GM21576 (cell line): ENCODE measurements at regions not wholly inside any gene's neighbourhood (a gene's known extent, or its start where the extent isn't known, plus 50 kb on each side); places are given as distances from the start of the nearest gene placed in this dataset.
"Not testable (repeated sequence)": the region's sequence is repeated elsewhere in the genome, so short reads cannot be mapped to it uniquely, and the experiment has no call there.

Experiments
- ATAC-seq: cut with Tn5 transposase; IDR thresholded peaks from one replicate; pipeline ENCODE4 v1.9.1; 2021; ENCODE audit warnings: mild to moderate bottlenecking, moderate library complexity; ENCODE audit not compliant: unreplicated experiment

GRCh38 chr7:91660734-91661356 is 219.7 kb downstream of the MTERF1 start:
- no peak for ATAC-seq

GRCh38 chr7:91661727-91662126 is 218.8 kb downstream of the MTERF1 start:
- ATAC-seq = no peak

GRCh38 chr7:91668217-91668616 is 212.3 kb downstream of the MTERF1 start:
- ATAC-seq = no peak

- no peak for ATAC-seq
Measured at GRCh38 chr7:91671245-91671644, 209.3 kb downstream of the MTERF1 start.

- ATAC-seq = no peak
Measured at GRCh38 chr7:91674470-91674869, 206.0 kb downstream of the MTERF1 start.

GRCh38 chr7:91681718-91682117 is 198.8 kb downstream of the MTERF1 start:
- ATAC-seq = no peak

GRCh38 chr7:91683823-91684222 is 196.7 kb downstream of the MTERF1 start:
- no peak for ATAC-seq

- no peak for ATAC-seq
Measured at GRCh38 chr7:91685544-91685943, 195.0 kb downstream of the MTERF1 start.

- ATAC-seq = no peak
Measured at GRCh38 chr7:91690541-91691070, 189.9 kb downstream of the MTERF1 start.

- no peak for ATAC-seq
Measured at GRCh38 chr7:91691865-91692264, 188.6 kb downstream of the MTERF1 start.

- ATAC-seq = no peak
Measured at GRCh38 chr7:91692800-91693199, 187.7 kb downstream of the MTERF1 start.

- ATAC-seq = no peak
Measured at GRCh38 chr7:91694351-91694841, 186.1 kb downstream of the MTERF1 start.

GRCh38 chr7:91710881-91711280 is 169.6 kb downstream of the MTERF1 start:
- ATAC-seq = no peak

GRCh38 chr7:91713669-91714068 is 166.8 kb downstream of the MTERF1 start:
- no peak for ATAC-seq

GRCh38 chr7:91717681-91718470 is 162.6 kb downstream of the MTERF1 start:
- no peak for ATAC-seq

GRCh38 chr7:91719008-91719407 is 161.5 kb downstream of the MTERF1 start:
- ATAC-seq = no peak

- ATAC-seq = no peak
Measured at GRCh38 chr7:91720260-91720937, 160.1 kb downstream of the MTERF1 start.

GRCh38 chr7:91722831-91723230 is 157.7 kb downstream of the MTERF1 start:
- no peak for ATAC-seq

GRCh38 chr7:91729046-91729445 is 151.5 kb downstream of the MTERF1 start:
- not testable (repeated sequence) for ATAC-seq

- no peak for ATAC-seq
Measured at GRCh38 chr7:91731976-91732375, 148.5 kb downstream of the MTERF1 start.

- ATAC-seq = no peak
Measured at GRCh38 chr7:91749418-91749817, 131.1 kb downstream of the MTERF1 start.
